ENCODE measurements at regions not wholly inside any gene's neighbourhood (a gene's known extent, or its start where the extent isn't known, plus 50 kb on each side); places are given as distances from the start of the nearest gene placed in this dataset.

- BruUV-seq (replicated peaks) = no TSS peak
- H3K56ac ChIP-seq (ENCODE audit: extremely low read depth, insufficient read depth, low read length) = no peak overlapping the region
- no peak overlapping the region for H3K4me2 ChIP-seq (ENCODE audit: low read depth, low read length)
- no peak overlapping the region for H2BK15ac ChIP-seq (ENCODE audit: low read depth, low read length)
- H3K4me3 ChIP-seq (ENCODE audit: insufficient read depth, low read depth, low read length) = no peak overlapping the region
- H2BK5ac ChIP-seq (ENCODE audit: low read depth, low read length, poor library complexity, severe bottlenecking) = no peak overlapping the region
- no peaks in the 10 kb centered on the region for H4K20me1 ChIP-seq (ENCODE audit: insufficient read depth, low read length)
- H3K79me1 ChIP-seq (ENCODE audit: low read depth in 1 of 2, low read length in 2 of 2) = no peaks in the 10 kb centered on the region
- no peak overlapping the region for H4K8ac ChIP-seq (ENCODE audit: low read depth in 2 of 2, low read length in 2 of 2)
- POLR2A ChIA-PET (ENCODE audit: unreplicated experiment) = no interaction called here
- dilution Hi-C loops (cut with HindIII; ENCODE audit: low sequenced_read_pairs, unreplicated experiment) (no loop called here), intact Hi-C loops (cut with micrococcal nuclease) (no loop called here), in situ Hi-C loops (cut with MboI; ENCODE audit: low sequenced_read_pairs) (no loop called here)
- H3K23ac ChIP-seq (ENCODE audit: low read depth, low read length) = no peak overlapping the region
- H3K14ac ChIP-seq (replicated peaks; ENCODE audit: low read depth, low read length) = no peak overlapping the region
- H3K27me3 ChIP-seq (ENCODE audit: control insufficient read depth, insufficient read depth, low read length) = no peaks in the 10 kb centered on the region
- no peaks in the 10 kb centered on the region for H3K9me1 ChIP-seq (ENCODE audit: insufficient read depth, low read length)
- H4K91ac ChIP-seq (ENCODE audit: insufficient read depth, low read depth, low read length) = no peak overlapping the region
- no peak overlapping the region for H3K9ac ChIP-seq (ENCODE audit: low read depth, low read length)
- H2AFZ ChIP-seq (replicated peaks; ENCODE audit: low read length, poor library complexity) = no peak overlapping the region
- H3K36me3 ChIP-seq (ENCODE audit: control insufficient read depth, insufficient read depth, low read length) = no peaks in the 10 kb centered on the region
- TF ChIP-seq USF2 (IDR thresholded peaks at IDR 0.05; ENCODE audit: low read depth, low read length) (no peak), CEBPB (IDR thresholded peaks at IDR 0.05; ENCODE audit: low read depth, low read length) (no peak)
- no peak for ATAC-seq (ENCODE audit: low read depth)
- no peak overlapping the region for H3K4ac ChIP-seq (ENCODE audit: low read depth, low read length)
- no peak overlapping the region for H3K27ac ChIP-seq (ENCODE audit: insufficient read depth, low read length)
- no peak overlapping the region for H2BK20ac ChIP-seq (ENCODE audit: low read depth, low read length)
- H3K9me3 ChIP-seq (ENCODE audit: control insufficient read depth, insufficient read depth, low read length) = no peaks in the 10 kb centered on the region
- no peaks in the 10 kb centered on the region for H3K4me1 ChIP-seq (ENCODE audit: control insufficient read depth, insufficient read depth, low read length)
- no peak overlapping the region for H2AK9ac ChIP-seq (replicated peaks; ENCODE audit: low read depth, low read length, poor library complexity)
- no peak overlapping the region for H4K5ac ChIP-seq (ENCODE audit: low read depth, low read length)
- no peak overlapping the region for H3K18ac ChIP-seq (ENCODE audit: low read depth, low read length)
- no peak overlapping the region for H2BK120ac ChIP-seq (ENCODE audit: low read depth, low read length)
- DNase-seq = no peak
- 46% methylated on average over 3 of the region's 5 CpGs; no CpG with 5 or more reads in 1 of the 2 experiments for WGBS, 2 experiments (ENCODE audit: extremely low coverage in 2 of 2, insufficient read length in 1 of 2)
- H2AK5ac ChIP-seq (ENCODE audit: low read depth, low read length) = no peak overlapping the region
- CTCF ChIA-PET = no interaction called here
Observed at GRCh38 chr6:95143408-95144180, 433.7 kb upstream of the MANEA start.

Measured in IMR-90 (cell line).